ENCODE measurements at regions not wholly inside any gene's neighbourhood (a gene's known extent, or its start where the extent isn't known, plus 50 kb on each side); places are given as distances from the start of the nearest gene placed in this dataset.

DNA sequence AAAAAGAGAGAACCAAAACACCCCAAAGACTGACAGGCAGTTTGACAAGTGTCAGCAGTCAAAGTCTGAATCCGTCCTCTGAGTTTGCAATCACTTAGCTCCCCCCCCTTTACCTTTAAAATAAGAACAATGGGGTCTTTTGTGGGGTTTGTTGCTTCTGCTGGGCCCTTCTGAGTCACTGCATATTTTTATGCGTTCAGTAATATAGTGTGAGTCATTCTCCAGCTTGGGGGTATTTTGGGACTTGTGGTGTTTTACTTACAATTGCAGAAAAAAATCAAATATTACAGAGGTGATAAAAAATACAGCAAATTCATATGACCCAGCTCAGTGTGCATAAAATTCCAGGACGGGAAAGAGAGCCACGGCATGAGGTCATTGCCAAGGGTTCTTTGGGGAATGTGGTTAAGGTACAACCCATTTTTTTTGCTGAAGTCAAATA is 120.1 kb downstream of the CYLD start:
- no peaks in the 10 kb centered on the region for H3K27me3 ChIP-seq (replicated peaks in 1 of 4; ENCODE audit: control insufficient read depth in 3 of 4, extremely low read depth in 1 of 4, insufficient read depth in 3 of 4, low read length in 3 of 4)
- no peaks in the 10 kb centered on the region for H3K36me3 ChIP-seq (ENCODE audit: control insufficient read depth in 2 of 4, insufficient read depth in 4 of 4, low read length in 3 of 4)
- no peak overlapping the region for H3K14ac ChIP-seq (ENCODE audit: insufficient read length)
- ChIA-PET POLR2A (ENCODE audit: partially characterized antibody) (no interaction called here), CTCF (ENCODE audit: partially characterized antibody) (interaction anchor here (0.6 to 2.0 kb wide), 5 partner anchors 10 to 944 kb away, joined by 3 to 5 read pairs (median 3); no protein-coding TSS in a partner anchor)
- WGBS, 2 experiments (ENCODE audit: extremely low coverage in 1 of 2, insufficient coverage in 1 of 2, insufficient read length in 1 of 2, insufficient replicate concordance in 2 of 2, low coverage in 1 of 2, low lambda C conversion rate in 2 of 2, missing lambda C conversion rate in 1 of 2): 73% methylated on average over 4 of the region's 4 CpGs; no CpG with 5 or more reads in 1 of the 2 experiments
- H2BK12ac ChIP-seq (ENCODE audit: low read depth, low read length): no peak overlapping the region
- no peaks in the 10 kb centered on the region for H3K79me2 ChIP-seq (ENCODE audit: control insufficient read depth in 1 of 2, insufficient read depth in 2 of 2, low read length in 2 of 2)
- no peak overlapping the region for H4K8ac ChIP-seq (ENCODE audit: extremely low read depth, insufficient read depth, low read length)
- H3K23ac ChIP-seq (ENCODE audit: insufficient read length): no peak overlapping the region
- TF ChIP-seq CBX8 (IDR thresholded peaks at IDR 0.05; ENCODE audit: borderline replicate concordance, low read depth, low read length) (no peak), KDM5A (IDR thresholded peaks at IDR 0.05; ENCODE audit: low read length) (no peak), TBP (IDR thresholded peaks at IDR 0.05; ENCODE audit: low read depth, low read length) (no peak), CBX5 (IDR thresholded peaks at IDR 0.05; ENCODE audit: low read depth, low read length) (no peak), PHF8 (conservative IDR thresholded peaks at IDR 0.05; ENCODE audit: low read depth, low read length) (no peak), RBBP5 (IDR thresholded peaks at IDR 0.05; ENCODE audit: borderline replicate concordance, low read depth, low read length) (no peak), JUN (IDR thresholded peaks at IDR 0.05; ENCODE audit: low read depth, low read length) (no peak), GABPA (IDR thresholded peaks at IDR 0.05; ENCODE audit: borderline replicate concordance, insufficient read depth, low read length) (no peak), KDM1A (IDR thresholded peaks at IDR 0.05; ENCODE audit: borderline replicate concordance, low read length) (no peak), YY1 (IDR thresholded peaks at IDR 0.05; ENCODE audit: low read depth, low read length) (no peak), GTF2F1 (IDR thresholded peaks at IDR 0.05; ENCODE audit: borderline replicate concordance, low read depth, low read length) (no peak), EP300 (IDR thresholded peaks at IDR 0.05; ENCODE audit: borderline replicate concordance in 1 of 2, low read depth in 2 of 2, low read length in 2 of 2) (no peak), RXRA (IDR thresholded peaks at IDR 0.05; ENCODE audit: insufficient read depth, low read depth, low read length) (no peak), HDAC2 (IDR thresholded peaks at IDR 0.05; ENCODE audit: borderline replicate concordance in 1 of 2, low read depth in 2 of 2, low read length in 2 of 2) (no peak), SP2 (IDR thresholded peaks at IDR 0.05; ENCODE audit: low read length) (no peak)
- no peak overlapping the region for H3K9ac ChIP-seq (replicated peaks in 1 of 4; ENCODE audit: extremely low read depth in 1 of 4, low read depth in 3 of 4, low read length in 3 of 4)
- DNase-seq (ENCODE audit: low read depth in 1 of 2, low spot score in 2 of 2): no peak
- H2AK5ac ChIP-seq (ENCODE audit: low read depth, low read length): no peak overlapping the region
- no peak overlapping the region for H3K4ac ChIP-seq (replicated peaks; ENCODE audit: insufficient read length, low read depth, low read length)
- no peak overlapping the region for H4K5ac ChIP-seq (ENCODE audit: insufficient read length, low read depth, low read length)
- H2BK20ac ChIP-seq (ENCODE audit: low read length): no peak overlapping the region
- H3K56ac ChIP-seq (replicated peaks; ENCODE audit: insufficient read length, low read depth, low read length): no peak overlapping the region
- peaks cover 0 to 3% (median 0%) of the 10 kb centered on the region in 4 experiments; a peak in 2 of 7 replicates for H3K4me1 ChIP-seq (replicated peaks in 1 of 4; ENCODE audit: control insufficient read depth in 3 of 4, insufficient read depth in 4 of 4, low read length in 3 of 4)
- no peak overlapping the region for H4K91ac ChIP-seq (replicated peaks; ENCODE audit: insufficient read length, low read length)
- no peak for FAIRE-seq
- no peak overlapping the region for H2BK120ac ChIP-seq (replicated peaks; ENCODE audit: low read depth, low read length)
- H3K9me3 ChIP-seq (ENCODE audit: insufficient read depth in 2 of 2, low read depth in 1 of 2, low read length in 1 of 2): no peaks in the 10 kb centered on the region
- H3K23me2 ChIP-seq (ENCODE audit: low read depth, low read length): no peaks in the 10 kb centered on the region
- no peak overlapping the region for H2BK15ac ChIP-seq (ENCODE audit: low read length)
- H4K20me1 ChIP-seq (replicated peaks in 1 of 2; ENCODE audit: control insufficient read depth in 1 of 2, insufficient read depth in 2 of 2, low read length in 2 of 2): no peaks in the 10 kb centered on the region
- H3K4me2 ChIP-seq (ENCODE audit: insufficient read depth in 1 of 2, low read depth in 2 of 2, low read length in 2 of 2): no peak overlapping the region
- H3K18ac ChIP-seq (ENCODE audit: extremely low read depth, low read length): no peak overlapping the region
- H2BK5ac ChIP-seq (ENCODE audit: low read depth, low read length): no peak overlapping the region
- no peak overlapping the region for H2AFZ ChIP-seq (ENCODE audit: low read length)
- H3K79me1 ChIP-seq (ENCODE audit: low read depth, low read length): no peaks in the 10 kb centered on the region
- H3K4me3 ChIP-seq (ENCODE audit: extremely low read depth in 1 of 4, insufficient read depth in 2 of 4, low read depth in 3 of 4, low read length in 4 of 4): no peak overlapping the region
- no peak overlapping the region for H3K27ac ChIP-seq (ENCODE audit: low read depth, low read length)
